Endometrium (tissue), 2 donors: ENCODE measurements at regions not wholly inside any gene's neighbourhood (a gene's known extent, or its start where the extent isn't known, plus 50 kb on each side); places are given as distances from the start of the nearest gene placed in this dataset.
"Not testable (repeated sequence)": the region's sequence is repeated elsewhere in the genome, so short reads cannot be mapped to it uniquely, and the experiment has no call there.

Source experiments
- FAIRE-seq: peaks from 2 replicates; lab custom pipeline; 2012; peaks lifted over from hg19 to GRCh38; lab: Jason Lieb, UNC
- donor health status: control.
- donor health status: control.

DNA sequence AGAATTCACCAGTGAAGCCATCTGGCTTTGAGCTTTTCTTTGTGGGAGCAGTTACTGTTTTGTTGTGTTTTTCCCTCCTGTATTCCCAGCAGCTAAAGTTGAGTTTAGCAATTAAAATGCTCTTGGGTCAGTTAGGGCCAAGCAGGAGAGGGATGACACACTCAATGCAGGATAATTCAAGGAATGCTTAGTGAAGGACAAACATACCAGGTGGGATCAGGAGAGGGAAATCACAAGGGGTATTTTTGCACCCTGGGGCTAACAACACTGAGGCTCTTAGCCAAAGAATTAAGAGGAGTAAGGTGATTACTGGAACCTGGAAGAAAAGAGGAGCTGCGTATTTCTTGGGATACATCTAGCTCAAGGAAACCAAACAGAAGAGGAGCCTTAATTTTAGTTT is 82.4 kb upstream of the KCND2 start:
- FAIRE-seq: no peak

DNA sequence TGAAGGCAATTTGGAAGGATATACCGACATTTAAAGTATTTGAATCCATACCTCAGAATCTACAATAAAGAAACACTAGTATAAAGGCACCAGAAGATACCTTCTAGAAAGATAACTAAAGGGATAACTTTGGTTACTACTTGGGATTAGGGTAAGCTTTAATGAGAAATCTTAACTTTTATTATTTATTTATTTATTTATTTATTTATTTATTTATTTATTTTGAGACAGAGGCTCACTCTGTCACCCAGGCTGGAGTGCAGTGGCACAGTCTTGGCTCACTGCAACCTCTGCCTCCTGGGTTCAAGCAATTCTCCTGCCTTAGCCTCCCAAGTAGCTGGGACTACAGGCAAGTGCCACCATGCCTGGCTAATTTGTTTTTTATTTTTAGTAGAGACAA is 81.6 kb upstream of the KCND2 start:
- not testable (repeated sequence) for FAIRE-seq

DNA sequence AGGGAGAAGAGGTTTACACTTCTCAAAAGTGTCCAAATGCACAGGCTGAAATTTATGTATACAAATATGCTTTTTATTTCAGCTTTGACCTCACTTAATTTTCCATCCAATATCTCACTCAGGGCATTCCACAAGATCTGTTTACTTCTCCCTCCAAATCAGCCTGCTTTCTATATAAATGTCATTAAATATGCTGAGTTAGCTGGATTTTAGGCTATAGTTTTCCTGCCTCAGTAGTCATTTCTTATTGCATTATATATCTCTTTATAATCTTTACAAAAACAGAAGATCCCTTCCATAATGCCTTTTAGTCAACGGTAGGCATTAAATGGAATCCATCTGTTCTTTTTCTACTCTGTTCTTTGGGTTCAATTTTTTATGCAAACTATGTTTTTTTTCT is 71.7 kb upstream of the KCND2 start:
- FAIRE-seq: no peak

DNA sequence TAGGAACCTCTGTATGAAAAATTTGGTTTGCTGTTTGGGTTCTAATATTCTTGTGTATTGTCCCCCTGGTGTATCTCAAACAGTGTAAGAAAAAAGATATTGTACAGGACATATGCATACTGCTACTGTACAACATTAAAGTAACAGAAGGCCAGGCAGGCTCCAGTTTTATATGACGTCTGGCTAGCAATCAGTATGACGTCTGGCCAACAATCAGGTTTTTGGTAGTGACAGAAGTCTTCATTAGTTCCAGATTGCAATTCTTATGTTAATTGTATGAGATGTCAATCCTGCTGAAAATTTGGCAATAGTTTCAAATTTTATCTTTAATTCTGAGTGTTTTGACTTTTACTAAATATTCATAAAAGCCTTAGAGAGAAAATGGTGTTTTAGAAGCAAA is 67.9 kb upstream of the KCND2 start:
- no peak for FAIRE-seq

DNA sequence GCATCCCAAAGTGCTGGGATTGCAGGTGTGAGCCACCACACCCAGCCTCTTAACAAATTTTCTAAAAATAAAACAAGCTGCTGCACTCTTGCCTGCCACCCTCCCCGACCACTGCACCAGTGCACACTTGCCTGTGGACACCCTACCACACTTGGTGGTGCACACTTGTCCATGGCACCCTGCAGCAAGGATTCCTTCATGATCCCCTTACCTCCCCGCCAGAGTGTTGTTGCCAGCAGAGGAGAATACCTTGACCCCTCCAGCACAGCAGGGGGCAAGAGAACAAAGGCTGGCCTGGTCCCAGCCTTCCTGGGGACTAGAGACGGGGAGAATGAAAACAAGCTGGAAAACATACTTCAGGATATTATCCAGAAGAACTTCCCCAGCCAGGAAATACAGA is 65.9 kb upstream of the KCND2 start:
- FAIRE-seq: no peak

DNA sequence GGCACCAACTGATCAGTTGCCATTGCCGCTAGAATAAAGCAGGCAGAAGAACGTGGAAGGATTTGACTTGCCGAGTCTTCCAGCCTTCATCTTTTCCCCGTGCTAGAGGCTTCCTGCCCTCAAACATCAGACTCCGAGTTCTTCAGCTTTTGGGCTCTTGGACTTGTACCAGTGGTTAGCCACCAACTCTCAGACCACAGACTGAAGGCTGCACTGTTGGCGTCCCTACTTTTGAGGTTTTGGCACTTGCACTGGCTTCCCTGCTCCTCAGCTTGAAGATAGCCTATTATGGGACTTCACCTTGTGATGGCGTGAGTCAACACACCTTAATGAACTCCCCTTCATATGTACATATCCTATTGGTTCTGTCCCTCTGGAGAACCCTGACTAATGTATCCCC is 57.3 kb upstream of the KCND2 start:
- FAIRE-seq: no peak

DNA sequence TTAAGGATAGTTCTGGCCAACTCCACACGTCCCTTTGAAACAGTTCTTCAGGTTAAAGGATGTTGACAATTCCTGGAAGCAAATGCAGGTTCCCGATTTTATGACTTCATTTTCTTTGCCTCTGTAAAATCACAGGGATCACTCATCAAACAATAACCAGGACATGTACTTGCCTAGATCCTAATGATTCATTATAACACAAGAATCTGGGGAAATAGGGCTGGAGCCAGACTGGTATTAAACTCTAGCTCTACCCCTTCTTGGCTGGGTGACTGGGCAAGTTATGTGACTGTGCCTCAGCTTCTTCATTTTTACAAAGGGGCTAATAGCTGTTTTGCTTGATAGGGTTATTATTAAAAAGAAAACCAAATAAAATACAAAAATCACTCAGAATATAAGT is 56.0 kb upstream of the KCND2 start:
- FAIRE-seq: no peak

DNA sequence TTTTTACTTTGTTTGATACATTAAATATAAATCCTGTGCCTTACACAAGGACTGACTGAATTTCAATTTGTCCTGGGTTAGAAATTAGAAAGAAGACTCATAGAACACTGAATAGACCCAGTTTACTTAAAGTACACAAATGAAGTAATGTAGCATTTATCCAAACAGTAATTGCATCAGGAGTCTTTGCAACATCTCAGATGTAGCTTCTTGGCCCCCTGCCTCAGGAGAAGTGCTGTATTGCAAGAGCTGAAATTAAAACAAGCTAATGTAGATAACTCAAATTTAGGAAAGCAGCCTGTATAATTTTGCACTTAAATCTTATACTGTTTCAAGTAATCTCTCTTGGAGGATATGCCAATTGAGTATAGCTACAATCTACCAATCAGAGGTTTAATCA is 54.3 kb upstream of the KCND2 start:
- no peak for FAIRE-seq

DNA sequence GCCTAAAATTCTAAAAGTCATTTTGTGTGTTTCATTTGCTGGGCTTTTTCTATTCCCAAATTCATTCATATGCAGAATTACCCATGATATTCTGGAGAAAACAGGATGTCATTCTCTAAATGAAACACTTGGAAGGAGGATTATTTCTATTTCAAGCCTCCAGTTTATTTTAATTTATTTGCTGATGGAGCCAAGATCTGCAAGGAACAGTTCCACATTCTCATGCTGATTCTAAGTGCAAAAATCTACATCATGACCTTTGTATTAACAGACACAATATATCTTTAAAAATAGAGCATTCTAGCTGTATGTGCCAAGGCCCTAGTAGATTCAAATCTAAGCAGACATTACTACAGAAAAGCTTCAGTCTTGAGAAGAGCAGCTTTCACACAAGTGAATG is 51.3 kb upstream of the KCND2 start:
- FAIRE-seq: no peak
